Lower leg skin (tissue), 3 donors: ENCODE measurements at regions not wholly inside any gene's neighbourhood (a gene's known extent, or its start where the extent isn't known, plus 50 kb on each side); places are given as distances from the start of the nearest gene placed in this dataset.

Experiments used
- CTCF ChIP-seq, 3 donors: fragments of 450-650 bp; IDR thresholded peaks; one replicate each; pipeline ENCODE4 v1.5.1; 2016; ENCODE audit warnings: antibody characterized with exemption in 3 of 3, mild to moderate bottlenecking in 3 of 3, moderate library complexity in 2 of 3
- POLR2A ChIP-seq, 2 donors: fragments of 450-650 bp; IDR thresholded peaks; one replicate each; pipeline ENCODE4 v1.6.1; 2016 to 2017; ENCODE audit warnings: antibody characterized with exemption in 2 of 2, mild to moderate bottlenecking in 1 of 2, moderate library complexity in 1 of 2

GRCh38 chr3:162376761-162377160, 880.2 kb downstream of the OTOL1 start:
- no peak for TF ChIP-seq POLR2A (IDR thresholded peaks at IDR 0.05)
- TF ChIP-seq CTCF (IDR thresholded peaks at IDR 0.05), result no peak
